MM.1S (cell line): ENCODE measurements at regions not wholly inside any gene's neighbourhood (a gene's known extent, or its start where the extent isn't known, plus 50 kb on each side); places are given as distances from the start of the nearest gene placed in this dataset.

Source experiments
- DNase-seq: peaks from one replicate; pipeline ENCODE4 v3.0.0-alpha.2; 2015
- H2AFZ ChIP-seq: fragments of 300-600 bp; sonication (generic); 2 replicates; pipeline ENCODE4 v1.6.0; 2016; ENCODE audit warnings: antibody characterized with exemption, low read length
- H3F3A ChIP-seq: fragments of 300-600 bp; sonication (generic); 2 replicates; pipeline ENCODE4 v1.6.1; 2016; ENCODE audit warnings: mild to moderate bottlenecking, antibody characterized with exemption, low read length, moderate library complexity, mixed read lengths; ENCODE audit not compliant: insufficient read depth
- H3K27ac ChIP-seq: fragments of 300-600 bp; sonication (generic); 2 replicates; pipeline ENCODE4 v1.5.1; 2016; ENCODE audit warnings: mild to moderate bottlenecking, low read length
- H3K27me3 ChIP-seq: fragments of 300-600 bp; sonication (generic); replicated peaks from 2 replicates; pipeline ENCODE4 v1.6.0; 2016; ENCODE audit warnings: low read length; ENCODE audit not compliant: insufficient read depth
- H3K36me3 ChIP-seq: fragments of 300-600 bp; sonication (generic); replicated peaks from 2 replicates; pipeline ENCODE4 v1.6.1; 2016; ENCODE audit warnings: mild to moderate bottlenecking, low read length, mixed read lengths; ENCODE audit not compliant: insufficient read depth
- H3K4me1 ChIP-seq: fragments of 300-600 bp; sonication (generic); 2 replicates; pipeline ENCODE4 v1.6.1; 2016; ENCODE audit warnings: low read length, mixed read lengths
- H3K4me2 ChIP-seq: fragments of 300-600 bp; sonication (generic); 2 replicates; pipeline ENCODE4 v1.6.0; 2016; ENCODE audit warnings: low read depth, low read length
- H3K4me3 ChIP-seq: fragments of 300-600 bp; sonication (generic); 2 replicates; pipeline ENCODE4 v1.5.1; 2016; ENCODE audit warnings: low read length, mixed read lengths
- H3K79me2 ChIP-seq: fragments of 300-600 bp; sonication (generic); 2 replicates; pipeline ENCODE4 v1.6.1; 2016; ENCODE audit warnings: mixed run types, low read length, mixed read lengths
- H3K9ac ChIP-seq: fragments of 300-600 bp; sonication (generic); 2 replicates; pipeline ENCODE4 v1.6.1; 2016; ENCODE audit warnings: low read length, mixed read lengths
- H3K9me2 ChIP-seq: fragments of 300-600 bp; sonication (generic); replicated peaks from 2 replicates; pipeline ENCODE4 v1.6.1; 2016; ENCODE audit warnings: mild to moderate bottlenecking, low read length, mixed read lengths; ENCODE audit not compliant: insufficient read depth
- H3K9me3 ChIP-seq: fragments of 300-600 bp; sonication (generic); replicated peaks from 2 replicates; pipeline ENCODE4 v1.6.1; 2016; ENCODE audit warnings: mild to moderate bottlenecking, low read length, mixed read lengths; ENCODE audit not compliant: insufficient read depth
- H4K20me1 ChIP-seq: fragments of 300-600 bp; sonication (generic); 2 replicates; pipeline ENCODE4 v1.6.1; 2016; ENCODE audit warnings: mild to moderate bottlenecking, low read length, moderate library complexity, mixed read lengths; ENCODE audit not compliant: insufficient read depth
- EZH2 ChIP-seq: fragments of 300-600 bp; sonication (generic); optimal IDR thresholded peaks from 2 replicates; pipeline ENCODE3; 2017; ENCODE audit warnings: low read depth, mild to moderate bottlenecking, antibody characterized with exemption, low read length, mixed read lengths
- EZH2phosphoT487 ChIP-seq: fragments of 300-600 bp; sonication (generic); IDR thresholded peaks from 2 replicates; pipeline ENCODE4 v1.6.1; 2018; ENCODE audit warnings: antibody characterized with exemption, low read length
- TF ChIP-seq, protein P1 (sequence below): fragments of 300-600 bp; sonication (generic); IDR thresholded peaks from 2 replicates; pipeline ENCODE4 v1.5.1; 2016; ENCODE audit warnings: antibody characterized with exemption, low read length, mixed read lengths

DNA sequence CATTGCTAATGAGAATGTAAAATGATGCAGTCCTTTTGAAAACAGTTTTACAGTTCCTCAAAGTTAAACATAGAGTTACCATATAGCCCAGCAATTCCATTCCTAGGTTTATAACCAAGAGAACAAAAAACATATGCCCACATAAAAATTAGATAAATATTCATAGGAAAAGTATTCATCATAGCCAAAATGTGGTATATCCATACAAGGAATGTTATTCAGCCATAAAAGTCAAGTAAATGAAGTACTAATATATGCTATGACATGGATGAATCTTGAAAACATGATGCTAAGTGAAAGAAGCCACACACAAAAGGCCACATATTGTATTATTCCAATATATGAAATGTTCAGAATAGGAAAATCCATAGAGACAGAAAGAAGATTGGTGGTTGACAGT is 158.0 kb upstream of the CARMIL1 start:
- no peaks in the 10 kb centered on the region for H3K9me3 ChIP-seq
- H3K9me2 ChIP-seq = no peaks in the 10 kb centered on the region
- no peaks in the 10 kb centered on the region for H4K20me1 ChIP-seq
- H3K27ac ChIP-seq = no peak overlapping the region
- no peak for DNase-seq
- no peaks in the 10 kb centered on the region for H3F3A ChIP-seq
- H3K27me3 ChIP-seq = no peaks in the 10 kb centered on the region
- 0 out of 2 replicates have a peak, but pooled peaks cover 4% of the 10 kb centered on the region for H3K36me3 ChIP-seq
- H3K4me2 ChIP-seq = no peak overlapping the region
- H3K9ac ChIP-seq = no peak overlapping the region
- H3K4me3 ChIP-seq = no peak overlapping the region
- H3K4me1 ChIP-seq = no peaks in the 10 kb centered on the region
- TF ChIP-seq EZH2 (no peak), EZH2phosphoT487 (no peak)
- TF ChIP-seq, protein P1, sequence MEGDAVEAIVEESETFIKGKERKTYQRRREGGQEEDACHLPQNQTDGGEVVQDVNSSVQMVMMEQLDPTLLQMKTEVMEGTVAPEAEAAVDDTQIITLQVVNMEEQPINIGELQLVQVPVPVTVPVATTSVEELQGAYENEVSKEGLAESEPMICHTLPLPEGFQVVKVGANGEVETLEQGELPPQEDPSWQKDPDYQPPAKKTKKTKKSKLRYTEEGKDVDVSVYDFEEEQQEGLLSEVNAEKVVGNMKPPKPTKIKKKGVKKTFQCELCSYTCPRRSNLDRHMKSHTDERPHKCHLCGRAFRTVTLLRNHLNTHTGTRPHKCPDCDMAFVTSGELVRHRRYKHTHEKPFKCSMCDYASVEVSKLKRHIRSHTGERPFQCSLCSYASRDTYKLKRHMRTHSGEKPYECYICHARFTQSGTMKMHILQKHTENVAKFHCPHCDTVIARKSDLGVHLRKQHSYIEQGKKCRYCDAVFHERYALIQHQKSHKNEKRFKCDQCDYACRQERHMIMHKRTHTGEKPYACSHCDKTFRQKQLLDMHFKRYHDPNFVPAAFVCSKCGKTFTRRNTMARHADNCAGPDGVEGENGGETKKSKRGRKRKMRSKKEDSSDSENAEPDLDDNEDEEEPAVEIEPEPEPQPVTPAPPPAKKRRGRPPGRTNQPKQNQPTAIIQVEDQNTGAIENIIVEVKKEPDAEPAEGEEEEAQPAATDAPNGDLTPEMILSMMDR = no peak
- peaks cover 93% of the 10 kb centered on the region for H3K79me2 ChIP-seq
- no peak overlapping the region for H2AFZ ChIP-seq

DNA sequence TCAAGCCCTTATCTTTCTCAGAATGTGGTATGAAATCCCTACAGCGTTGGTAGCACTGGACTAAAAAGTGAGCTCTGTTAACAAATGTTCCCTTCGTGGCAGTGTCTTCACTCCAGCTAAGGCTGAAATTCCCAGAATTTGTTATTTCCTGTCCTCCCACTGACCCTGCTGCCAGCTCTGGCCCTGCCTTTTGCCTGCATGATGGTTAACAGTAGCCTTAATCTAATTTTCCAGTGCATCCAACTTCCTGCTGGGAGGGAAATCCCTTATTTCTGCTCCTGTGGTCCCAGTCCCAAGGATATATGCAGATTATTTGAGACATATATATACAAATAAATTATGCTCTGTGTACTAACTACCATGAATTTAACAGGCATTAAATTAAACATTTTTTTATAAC is 157.2 kb upstream of the CARMIL1 start:
- H3K4me3 ChIP-seq = no peak overlapping the region
- no peak overlapping the region for H3K9ac ChIP-seq
- H3K27me3 ChIP-seq = no peaks in the 10 kb centered on the region
- no peaks in the 10 kb centered on the region for H4K20me1 ChIP-seq
- no peak for TF ChIP-seq EZH2phosphoT487
- TF ChIP-seq, protein P1 = no peak
- TF ChIP-seq EZH2 = no peak
- H3K4me1 ChIP-seq = no peaks in the 10 kb centered on the region
- no peak overlapping the region for H3K27ac ChIP-seq
- H2AFZ ChIP-seq = no peak overlapping the region
- no peaks in the 10 kb centered on the region for H3K9me2 ChIP-seq
- no peak overlapping the region for H3K4me2 ChIP-seq
- no peak for DNase-seq
- H3K36me3 ChIP-seq = 0 out of 2 replicates have a peak, but pooled peaks cover 4% of the 10 kb centered on the region
- H3K79me2 ChIP-seq = peaks cover 86% of the 10 kb centered on the region
- H3F3A ChIP-seq = no peaks in the 10 kb centered on the region
- no peaks in the 10 kb centered on the region for H3K9me3 ChIP-seq

DNA sequence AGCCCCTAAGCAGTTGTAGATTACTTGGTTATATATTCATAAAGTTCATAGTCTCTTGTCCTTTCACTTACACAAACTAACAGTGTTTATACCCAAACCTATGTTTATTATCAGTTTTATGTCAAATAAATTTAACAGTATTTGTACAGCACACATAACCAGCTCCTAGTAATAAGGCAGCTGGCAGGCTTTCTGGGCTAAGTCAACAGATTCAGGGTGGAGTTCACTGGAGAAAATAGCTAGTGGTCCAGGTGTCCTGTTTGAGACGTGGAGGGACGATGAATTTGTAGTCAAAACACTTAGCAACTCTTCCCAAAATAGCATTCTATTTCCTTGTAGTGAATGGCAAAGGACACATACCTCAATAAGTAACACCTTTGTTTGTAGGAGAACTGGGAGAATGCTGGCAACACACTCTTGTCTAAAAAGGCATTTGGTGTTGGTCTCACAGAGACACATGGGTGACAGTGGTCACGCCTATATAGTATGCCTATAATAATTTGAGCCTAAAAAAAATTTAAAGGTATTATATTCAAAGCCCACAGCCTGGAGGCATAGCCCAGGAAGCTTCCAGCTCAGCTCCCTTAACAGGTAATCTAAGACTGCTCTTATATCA is 156.4 kb upstream of the CARMIL1 start:
- H3F3A ChIP-seq = no peaks in the 10 kb centered on the region
- H3K4me3 ChIP-seq = no peak overlapping the region
- peaks cover 85% of the 10 kb centered on the region for H3K79me2 ChIP-seq
- H3K4me1 ChIP-seq = no peaks in the 10 kb centered on the region
- DNase-seq = no peak
- H3K9ac ChIP-seq = no peak overlapping the region
- no peaks in the 10 kb centered on the region for H3K9me2 ChIP-seq
- no peaks in the 10 kb centered on the region for H3K9me3 ChIP-seq
- 0 out of 2 replicates have a peak, but pooled peaks cover 6% of the 10 kb centered on the region for H3K36me3 ChIP-seq
- H4K20me1 ChIP-seq = no peaks in the 10 kb centered on the region
- H3K27me3 ChIP-seq = no peaks in the 10 kb centered on the region
- H2AFZ ChIP-seq = no peak overlapping the region
- no peak for TF ChIP-seq EZH2
- no peak for TF ChIP-seq EZH2phosphoT487
- TF ChIP-seq, protein P1 = no peak
- no peak overlapping the region for H3K4me2 ChIP-seq
- no peak overlapping the region for H3K27ac ChIP-seq
